ENCODE measurements at regions not wholly inside any gene's neighbourhood (a gene's known extent, or its start where the extent isn't known, plus 50 kb on each side); places are given as distances from the start of the nearest gene placed in this dataset.

DNA sequence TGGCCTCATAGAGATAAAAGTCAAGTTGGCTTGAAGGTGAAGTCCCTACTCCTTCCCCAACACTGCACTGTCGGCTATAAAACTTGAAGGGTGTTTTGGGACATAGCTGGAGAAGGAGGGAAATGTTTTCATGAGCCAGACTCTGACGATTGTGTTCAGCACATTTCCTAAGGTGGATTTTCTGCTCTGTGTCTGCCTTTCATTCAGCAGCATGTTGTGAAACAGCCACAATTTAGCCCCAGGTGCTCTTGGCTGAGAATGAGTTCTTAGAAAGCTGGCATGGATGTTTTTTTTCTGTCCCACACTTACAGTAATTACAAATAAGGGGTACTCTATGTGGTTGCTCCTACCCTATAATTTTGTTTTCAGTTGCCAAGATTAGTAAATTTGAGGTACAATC is 492.4 kb downstream of the MCTP2 start:
- DNase-seq (no peak), ATAC-seq (ENCODE audit: insufficient read depth, low read depth) (no peak)
- TF ChIP-seq, protein P1, sequence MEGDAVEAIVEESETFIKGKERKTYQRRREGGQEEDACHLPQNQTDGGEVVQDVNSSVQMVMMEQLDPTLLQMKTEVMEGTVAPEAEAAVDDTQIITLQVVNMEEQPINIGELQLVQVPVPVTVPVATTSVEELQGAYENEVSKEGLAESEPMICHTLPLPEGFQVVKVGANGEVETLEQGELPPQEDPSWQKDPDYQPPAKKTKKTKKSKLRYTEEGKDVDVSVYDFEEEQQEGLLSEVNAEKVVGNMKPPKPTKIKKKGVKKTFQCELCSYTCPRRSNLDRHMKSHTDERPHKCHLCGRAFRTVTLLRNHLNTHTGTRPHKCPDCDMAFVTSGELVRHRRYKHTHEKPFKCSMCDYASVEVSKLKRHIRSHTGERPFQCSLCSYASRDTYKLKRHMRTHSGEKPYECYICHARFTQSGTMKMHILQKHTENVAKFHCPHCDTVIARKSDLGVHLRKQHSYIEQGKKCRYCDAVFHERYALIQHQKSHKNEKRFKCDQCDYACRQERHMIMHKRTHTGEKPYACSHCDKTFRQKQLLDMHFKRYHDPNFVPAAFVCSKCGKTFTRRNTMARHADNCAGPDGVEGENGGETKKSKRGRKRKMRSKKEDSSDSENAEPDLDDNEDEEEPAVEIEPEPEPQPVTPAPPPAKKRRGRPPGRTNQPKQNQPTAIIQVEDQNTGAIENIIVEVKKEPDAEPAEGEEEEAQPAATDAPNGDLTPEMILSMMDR (IDR thresholded peaks at IDR 0.05; ENCODE audit: borderline replicate concordance, extremely low read depth, low read length, poor library complexity, severe bottlenecking), result no peak
- no peak for TF ChIP-seq EZH2 (IDR thresholded peaks at IDR 0.05; ENCODE audit: borderline replicate concordance, low read depth, low read length, severe bottlenecking)
- Histone ChIP-seq H2AFZ (ENCODE audit: low read depth, low read length) (no peak overlapping the region), H3K36me3 (ENCODE audit: insufficient read depth, low read length) (no peaks in the 10 kb centered on the region), H3K27ac (ENCODE audit: low read length) (no peak overlapping the region), H3K4me2 (ENCODE audit: insufficient read depth, low read length) (no peak overlapping the region), H3K4me1 (ENCODE audit: insufficient read depth, low read length) (no peaks in the 10 kb centered on the region), H3K9me3 (ENCODE audit: insufficient read depth, low read length, severe bottlenecking) (no peaks in the 10 kb centered on the region), H3K9ac (ENCODE audit: low read depth, low read length) (no peak overlapping the region), H3K79me2 (ENCODE audit: insufficient read depth, low read length) (no peaks in the 10 kb centered on the region), H3K4me3 (ENCODE audit: low read depth in 1 of 2, low read length in 2 of 2) (no peak overlapping the region), H3K27me3 (ENCODE audit: insufficient read depth, low read length, poor library complexity) (peaks cover 9% of the 10 kb centered on the region), H4K20me1 (ENCODE audit: insufficient read depth, low read length) (no peaks in the 10 kb centered on the region)

DNA sequence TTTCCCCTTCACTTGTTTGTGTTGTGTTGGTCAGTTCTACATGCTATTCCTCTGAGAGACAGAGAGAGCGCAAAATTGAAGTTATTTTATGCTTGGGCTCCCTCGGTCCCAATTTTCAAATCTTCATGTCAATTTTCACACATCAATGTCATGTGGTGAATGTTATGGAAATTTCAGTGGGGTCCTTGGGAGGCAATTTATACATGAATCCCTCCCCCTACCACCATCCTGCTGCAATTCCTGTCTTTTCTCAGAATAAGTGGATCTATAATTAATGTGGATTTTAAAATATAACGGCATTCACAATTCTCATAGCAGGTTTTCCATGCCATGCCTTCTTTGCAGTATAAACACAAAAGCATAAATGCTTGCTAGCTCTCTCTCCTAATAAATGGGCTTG is 499.9 kb downstream of the MCTP2 start:
- Histone ChIP-seq H4K20me1 (ENCODE audit: insufficient read depth, low read length) (no peaks in the 10 kb centered on the region), H3K4me1 (ENCODE audit: insufficient read depth, low read length) (no peaks in the 10 kb centered on the region), H3K9ac (ENCODE audit: low read depth, low read length) (no peak overlapping the region), H3K27me3 (ENCODE audit: insufficient read depth, low read length, poor library complexity) (no peaks in the 10 kb centered on the region), H3K36me3 (ENCODE audit: insufficient read depth, low read length) (no peaks in the 10 kb centered on the region), H3K79me2 (ENCODE audit: insufficient read depth, low read length) (no peaks in the 10 kb centered on the region), H3K9me3 (ENCODE audit: insufficient read depth, low read length, severe bottlenecking) (no peaks in the 10 kb centered on the region), H3K4me3 (ENCODE audit: low read depth in 1 of 2, low read length in 2 of 2) (no peak overlapping the region), H3K4me2 (ENCODE audit: insufficient read depth, low read length) (no peak overlapping the region), H3K27ac (ENCODE audit: low read length) (no peak overlapping the region), H2AFZ (ENCODE audit: low read depth, low read length) (no peak overlapping the region)
- ATAC-seq (ENCODE audit: insufficient read depth, low read depth) (no peak), DNase-seq (no peak)
- TF ChIP-seq, protein P1 (IDR thresholded peaks at IDR 0.05; ENCODE audit: borderline replicate concordance, extremely low read depth, low read length, poor library complexity, severe bottlenecking), result no peak
- TF ChIP-seq EZH2 (IDR thresholded peaks at IDR 0.05; ENCODE audit: borderline replicate concordance, low read depth, low read length, severe bottlenecking), result no peak

DNA sequence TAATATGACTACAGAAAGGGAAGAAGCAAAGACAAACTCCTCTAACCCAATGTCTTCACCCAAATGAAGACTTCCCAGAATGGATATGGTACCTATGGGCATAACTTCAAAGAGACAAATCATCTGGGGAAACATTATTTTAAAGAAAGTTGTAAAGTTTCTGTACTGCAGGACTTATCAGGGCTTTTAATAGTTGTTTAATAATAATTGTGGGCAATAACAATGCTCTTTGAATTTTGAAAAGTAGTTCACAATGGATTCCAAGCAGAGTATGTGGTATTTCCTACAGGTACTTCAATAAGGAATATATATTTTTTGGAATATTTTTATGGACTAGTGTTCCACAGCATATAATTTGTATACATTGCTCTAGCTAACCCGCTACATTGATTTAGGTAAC is 503.1 kb downstream of the MCTP2 start:
- Histone ChIP-seq H3K9me3 (ENCODE audit: insufficient read depth, low read length, severe bottlenecking) (no peaks in the 10 kb centered on the region), H3K4me2 (ENCODE audit: insufficient read depth, low read length) (no peak overlapping the region), H3K27ac (ENCODE audit: low read length) (no peak overlapping the region), H3K4me1 (ENCODE audit: insufficient read depth, low read length) (no peaks in the 10 kb centered on the region), H3K79me2 (ENCODE audit: insufficient read depth, low read length) (no peaks in the 10 kb centered on the region), H3K36me3 (ENCODE audit: insufficient read depth, low read length) (no peaks in the 10 kb centered on the region), H3K27me3 (ENCODE audit: insufficient read depth, low read length, poor library complexity) (no peaks in the 10 kb centered on the region), H2AFZ (ENCODE audit: low read depth, low read length) (no peak overlapping the region), H3K9ac (ENCODE audit: low read depth, low read length) (no peak overlapping the region), H4K20me1 (ENCODE audit: insufficient read depth, low read length) (no peaks in the 10 kb centered on the region), H3K4me3 (ENCODE audit: low read depth in 1 of 2, low read length in 2 of 2) (no peak overlapping the region)
- ATAC-seq (ENCODE audit: insufficient read depth, low read depth), result no peak
- TF ChIP-seq, protein P1 (IDR thresholded peaks at IDR 0.05; ENCODE audit: borderline replicate concordance, extremely low read depth, low read length, poor library complexity, severe bottlenecking), result no peak
- no peak for TF ChIP-seq EZH2 (IDR thresholded peaks at IDR 0.05; ENCODE audit: borderline replicate concordance, low read depth, low read length, severe bottlenecking)
- no peak for DNase-seq

DNA sequence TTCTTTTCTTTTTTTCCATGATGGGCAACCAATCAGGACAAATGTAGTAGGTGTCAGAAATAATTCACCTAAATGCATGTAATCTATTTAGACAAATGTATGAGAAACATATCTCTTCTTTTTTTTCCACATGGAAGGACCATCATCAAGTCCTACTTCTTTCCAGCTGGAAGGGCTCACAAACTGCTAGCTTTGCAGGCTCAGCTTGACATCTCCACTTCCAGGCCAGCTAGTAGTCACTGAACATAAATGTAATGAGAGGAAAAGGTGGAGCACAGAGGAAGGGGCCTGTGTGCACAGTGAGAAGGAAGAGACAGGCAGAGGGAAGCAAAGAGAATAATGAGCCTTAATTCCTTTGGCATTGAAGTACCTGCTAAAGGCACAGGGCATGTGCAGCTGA is 504.9 kb downstream of the MCTP2 start:
- TF ChIP-seq, protein P1 (IDR thresholded peaks at IDR 0.05; ENCODE audit: borderline replicate concordance, extremely low read depth, low read length, poor library complexity, severe bottlenecking), result no peak
- no peak for TF ChIP-seq EZH2 (IDR thresholded peaks at IDR 0.05; ENCODE audit: borderline replicate concordance, low read depth, low read length, severe bottlenecking)
- no peak overlapping the region for H2AFZ ChIP-seq (ENCODE audit: low read depth, low read length)

More for the DNA sequence above, 504.9 kb downstream of the MCTP2 start:
- H3K4me2 ChIP-seq (ENCODE audit: insufficient read depth, low read length), result no peak overlapping the region
- no peak overlapping the region for H3K27ac ChIP-seq (ENCODE audit: low read length)
- no peak overlapping the region for H3K9ac ChIP-seq (ENCODE audit: low read depth, low read length)
- H3K4me3 ChIP-seq (ENCODE audit: low read depth in 1 of 2, low read length in 2 of 2), result no peak overlapping the region
- no peaks in the 10 kb centered on the region for H3K9me3 ChIP-seq (ENCODE audit: insufficient read depth, low read length, severe bottlenecking)
- H3K4me1 ChIP-seq (ENCODE audit: insufficient read depth, low read length), result no peaks in the 10 kb centered on the region
- H3K27me3 ChIP-seq (ENCODE audit: insufficient read depth, low read length, poor library complexity), result no peaks in the 10 kb centered on the region
- ATAC-seq (ENCODE audit: insufficient read depth, low read depth) (no peak), DNase-seq (no peak)
- no peaks in the 10 kb centered on the region for H3K79me2 ChIP-seq (ENCODE audit: insufficient read depth, low read length)
- H3K36me3 ChIP-seq (ENCODE audit: insufficient read depth, low read length), result no peaks in the 10 kb centered on the region
- H4K20me1 ChIP-seq (ENCODE audit: insufficient read depth, low read length), result no peaks in the 10 kb centered on the region
